Nucleus accumbens (tissue), 56 donors: ENCODE measurements at regions not wholly inside any gene's neighbourhood (a gene's known extent, or its start where the extent isn't known, plus 50 kb on each side); places are given as distances from the start of the nearest gene placed in this dataset.

Experiments used
- DNase-seq, 56 donors: peaks; one replicate each; lab custom pipeline; 2025; lab: John Stamatoyannopoulos, UW

DNA sequence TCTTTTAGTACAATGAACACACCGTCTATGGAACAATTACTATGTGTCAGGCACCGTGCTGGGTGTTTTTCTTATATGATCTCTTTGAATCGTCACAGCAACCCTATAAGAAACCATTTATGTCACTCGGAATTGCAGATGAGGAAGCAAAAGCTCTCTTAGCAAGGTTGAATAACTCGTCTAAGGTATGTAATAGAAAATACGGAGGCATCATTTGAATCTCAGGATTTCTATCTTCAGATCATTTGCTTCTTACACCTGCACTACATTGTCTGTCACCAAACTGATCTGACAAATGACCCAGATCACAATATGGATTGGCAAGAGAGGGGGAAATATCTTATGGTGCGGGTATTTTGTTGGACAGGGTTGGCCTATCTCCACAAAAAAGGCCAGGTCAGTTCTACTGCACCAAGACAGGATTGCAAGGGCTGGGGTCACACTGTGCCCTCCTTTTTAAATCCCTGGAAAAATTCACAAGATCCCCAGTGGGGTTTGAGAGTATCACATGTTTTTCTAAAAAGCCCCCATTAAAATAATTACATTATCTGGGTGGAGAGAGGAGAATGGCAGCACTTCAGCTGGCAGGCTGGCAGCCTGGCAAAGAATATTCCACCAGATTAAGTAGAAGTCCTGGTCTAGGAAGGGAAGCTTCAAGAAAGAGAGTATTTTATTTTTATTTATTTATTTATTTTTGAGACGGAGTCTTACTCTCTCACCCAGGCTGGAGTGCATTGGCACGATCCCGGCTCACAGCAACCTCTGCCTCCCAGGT, 110.7 kb upstream of the CLMP start:
- no peak for DNase-seq

DNA sequence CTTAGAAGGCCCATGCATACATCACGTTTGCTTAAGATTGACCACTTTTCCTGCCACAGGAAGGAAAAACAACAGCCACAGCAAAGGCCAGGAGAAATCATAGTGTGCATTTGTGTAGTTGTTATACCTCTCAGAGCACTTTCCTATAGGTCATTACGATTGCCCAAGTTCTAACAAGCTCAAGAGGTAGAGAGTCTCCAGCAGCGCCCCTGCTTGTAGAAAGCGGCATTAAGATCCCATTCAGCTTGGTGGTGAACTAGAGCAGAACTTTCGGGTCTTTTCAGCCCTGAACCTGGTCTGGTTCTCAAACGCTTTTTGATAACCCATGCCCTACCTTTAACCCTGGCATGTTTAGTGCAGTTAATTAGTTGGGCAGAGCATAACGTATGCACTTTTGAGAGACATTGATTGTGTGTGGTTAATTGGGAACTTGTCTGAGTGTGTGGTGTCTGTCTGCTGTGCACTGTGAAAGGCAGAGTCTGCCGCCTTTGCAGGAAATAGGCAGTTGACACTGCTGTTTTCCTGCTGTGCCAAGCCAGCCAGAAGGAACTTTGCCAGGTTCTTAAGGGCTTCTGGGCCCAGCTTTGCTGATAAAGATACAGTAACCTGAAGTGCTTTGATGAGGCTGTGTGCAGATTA, 109.9 kb upstream of the CLMP start:
- DNase-seq: no peak

DNA sequence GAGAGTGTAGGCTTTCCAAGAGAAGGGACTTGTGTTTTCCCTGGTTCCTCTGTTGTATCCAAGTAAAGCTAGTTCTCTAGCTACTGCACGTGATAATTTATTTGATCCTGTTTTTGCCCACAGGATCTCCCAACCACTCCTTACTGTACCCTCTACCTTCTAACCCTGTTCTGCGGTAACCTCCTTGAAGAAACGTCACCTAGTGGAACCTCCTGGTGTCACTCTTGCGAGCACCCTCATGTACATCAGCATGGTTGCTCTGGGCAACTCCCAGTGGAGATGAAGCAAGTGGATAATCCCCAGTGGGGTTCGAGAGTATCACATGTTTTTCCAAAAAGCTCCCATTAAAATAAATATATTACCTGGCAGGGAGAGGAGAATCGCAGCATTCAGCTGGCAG, 108.9 kb upstream of the CLMP start:
- DNase-seq: no peak

DNA sequence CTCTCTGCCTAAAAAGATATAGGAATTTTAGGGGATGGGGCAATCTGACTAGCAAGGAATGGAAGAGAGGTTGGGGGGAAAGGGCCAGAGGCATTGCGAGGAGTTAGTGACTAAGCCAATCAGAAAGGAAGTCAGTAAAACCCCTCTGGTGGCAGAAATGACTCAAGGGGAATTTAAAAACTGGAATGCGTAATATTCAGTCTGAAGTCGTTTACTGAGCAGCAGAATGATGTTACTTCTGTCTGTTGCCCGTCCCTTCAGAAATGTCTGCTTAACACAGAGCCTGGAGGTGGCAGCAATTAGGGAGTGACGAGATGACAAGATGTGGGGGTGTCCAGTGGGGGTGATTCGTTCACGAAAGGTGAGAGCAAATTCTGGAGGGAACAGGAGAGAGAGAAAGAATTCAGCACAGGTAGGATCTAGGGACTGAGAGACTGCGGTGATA, 107.7 kb upstream of the CLMP start:
- DNase-seq: peak in 30 of 56 donors; percentile 7 to 81 (median 42)

DNA sequence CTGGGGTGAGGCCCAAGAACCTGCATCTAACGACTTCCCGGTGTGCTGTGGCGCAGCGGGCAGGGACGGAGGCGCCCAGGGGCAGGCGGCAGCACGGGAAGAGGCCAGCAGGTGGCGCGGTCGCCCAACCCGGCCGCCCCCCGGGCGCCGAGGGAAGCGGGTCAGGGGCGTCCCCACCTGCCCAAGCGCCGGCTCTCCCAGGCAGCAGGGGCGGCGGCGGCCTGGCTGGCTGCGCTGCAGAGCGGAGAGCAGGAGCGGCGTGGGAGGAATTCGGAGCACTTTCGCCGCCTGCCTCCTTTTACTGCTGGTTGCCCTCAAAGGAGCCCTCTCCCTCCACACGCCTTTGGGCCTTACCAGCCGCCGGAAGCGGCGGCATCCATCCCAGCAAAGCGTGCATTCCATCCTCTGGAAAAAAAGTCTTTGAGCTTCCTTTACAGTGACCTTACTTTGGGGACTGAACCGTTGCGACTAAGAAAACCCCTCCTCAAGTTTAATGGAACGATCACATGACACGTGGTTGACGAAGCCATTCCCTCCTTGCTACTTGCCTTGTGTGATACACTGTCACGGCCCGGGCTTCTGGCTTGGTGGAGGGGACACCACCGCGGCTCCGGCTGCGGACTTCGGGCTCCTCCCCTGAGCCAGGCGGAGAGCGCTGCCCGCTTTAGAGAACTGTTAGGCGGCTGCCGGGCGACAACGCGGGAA, 106.8 kb upstream of the CLMP start:
- DNase-seq: peak in 40 of 56 donors; percentile 9 to 77 (median 34)

DNA sequence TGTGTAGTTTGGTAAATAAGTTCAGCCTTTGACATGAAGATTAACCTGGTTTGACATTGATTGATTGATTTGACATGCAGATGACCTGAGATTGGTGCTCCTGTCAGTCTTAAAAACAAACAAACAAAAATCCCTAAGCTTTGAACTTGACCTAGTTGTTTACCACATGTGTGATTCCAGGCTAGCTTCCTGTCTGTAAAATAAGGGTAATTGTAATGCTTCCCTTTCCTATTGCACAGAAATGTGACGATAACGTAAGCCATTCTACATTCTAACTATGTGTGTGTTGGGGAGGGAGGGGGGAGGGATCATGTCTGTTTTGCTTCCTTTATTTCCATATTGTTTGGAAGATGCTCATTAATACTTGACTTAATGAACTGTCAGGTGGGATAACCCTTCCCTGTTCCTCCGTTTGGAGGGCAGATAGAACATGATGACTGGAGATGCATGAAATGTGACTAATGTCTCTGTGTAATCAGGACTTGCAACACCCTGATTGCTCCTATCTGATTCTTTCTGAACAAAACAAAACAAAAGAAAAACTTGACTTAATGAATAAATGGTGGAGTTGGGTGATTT, 106.1 kb upstream of the CLMP start:
- DNase-seq: no peak

DNA sequence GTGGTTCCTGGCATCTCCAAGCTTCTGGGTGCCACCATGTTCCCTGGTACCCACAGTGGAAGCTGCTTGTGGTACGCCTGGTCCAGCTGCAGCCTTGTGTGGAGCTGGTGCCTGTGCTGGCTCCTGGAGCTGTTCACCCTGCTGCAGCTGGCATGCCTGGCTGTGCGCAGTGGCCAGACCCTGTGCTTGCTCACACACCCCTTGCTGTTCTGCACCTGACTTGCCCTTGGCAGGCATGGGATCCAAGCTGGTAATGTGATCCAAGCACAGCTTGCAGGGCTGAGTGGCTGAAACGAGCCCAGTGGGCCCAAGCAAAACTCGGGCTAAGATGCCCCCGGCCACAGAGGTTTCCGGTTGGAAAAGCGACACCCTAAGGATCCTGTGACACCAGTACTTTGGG, 104.7 kb upstream of the CLMP start:
- no peak for DNase-seq

DNA sequence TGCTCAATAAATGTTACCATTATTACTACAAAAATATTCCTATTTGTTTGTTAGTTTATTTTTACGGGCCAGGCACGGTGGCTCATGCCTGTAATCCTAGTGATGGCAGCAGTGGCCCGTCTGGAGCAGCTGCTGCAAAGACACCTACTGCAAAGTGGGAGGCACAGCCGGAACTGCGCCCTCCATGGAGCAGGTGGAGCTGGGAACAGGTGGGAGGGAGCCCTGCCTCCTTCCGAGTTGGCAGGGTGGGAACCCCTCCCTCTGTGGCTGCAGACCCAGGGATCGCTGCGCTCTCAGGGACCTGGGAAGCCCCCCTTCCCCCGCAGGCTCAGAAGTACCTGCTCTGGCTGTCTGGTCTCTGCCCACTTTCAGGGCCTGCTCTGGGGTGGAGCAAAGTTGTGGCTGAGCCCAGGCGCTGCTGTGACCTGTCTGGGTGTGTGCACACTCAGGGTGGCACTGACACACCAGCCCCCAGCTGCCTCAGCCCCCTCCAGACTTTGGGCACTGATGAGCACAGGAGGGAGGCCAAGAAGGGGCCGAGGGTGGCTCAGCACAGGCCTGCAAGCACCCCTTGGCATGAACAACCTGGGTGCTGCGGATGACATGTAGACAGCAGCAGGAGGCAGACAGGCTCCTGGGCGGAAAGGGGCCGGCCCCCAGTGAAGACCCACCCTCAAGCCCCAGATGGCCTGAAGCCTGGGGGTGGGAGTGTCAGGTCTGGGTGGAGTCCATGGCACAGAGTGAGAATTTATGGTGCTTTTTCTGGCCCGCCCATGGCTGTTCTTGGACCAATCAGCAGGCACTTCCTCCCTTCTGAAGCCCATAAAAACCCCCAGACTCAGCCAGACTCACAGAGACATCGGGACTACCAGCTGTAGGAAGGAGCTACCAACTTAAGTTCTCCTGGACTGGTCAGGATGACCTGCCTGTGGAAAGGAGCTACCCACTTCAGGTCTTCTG, 103.7 kb upstream of the CLMP start:
- DNase-seq: peak in 13 of 56 donors; percentile 4 to 56 (median 20)

DNA sequence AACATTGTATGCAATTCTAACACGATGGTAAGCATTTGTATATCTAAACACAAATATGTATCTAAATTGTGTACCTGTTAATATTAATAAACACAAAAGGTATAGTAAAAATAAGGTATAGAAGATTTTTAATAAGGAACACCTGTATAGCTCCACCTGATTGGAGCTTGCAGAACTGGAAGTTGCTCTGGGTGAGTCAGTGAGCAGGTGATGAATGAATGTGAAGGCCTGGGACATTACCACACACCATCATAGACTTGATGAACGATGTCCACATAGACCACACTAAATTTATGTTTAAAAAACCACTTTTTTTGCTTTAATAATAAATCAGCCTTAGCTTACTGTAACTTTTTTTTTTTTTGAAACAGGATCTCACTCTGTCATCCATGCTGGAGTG, 97.6 kb upstream of the CLMP start:
- DNase-seq: no peak

DNA sequence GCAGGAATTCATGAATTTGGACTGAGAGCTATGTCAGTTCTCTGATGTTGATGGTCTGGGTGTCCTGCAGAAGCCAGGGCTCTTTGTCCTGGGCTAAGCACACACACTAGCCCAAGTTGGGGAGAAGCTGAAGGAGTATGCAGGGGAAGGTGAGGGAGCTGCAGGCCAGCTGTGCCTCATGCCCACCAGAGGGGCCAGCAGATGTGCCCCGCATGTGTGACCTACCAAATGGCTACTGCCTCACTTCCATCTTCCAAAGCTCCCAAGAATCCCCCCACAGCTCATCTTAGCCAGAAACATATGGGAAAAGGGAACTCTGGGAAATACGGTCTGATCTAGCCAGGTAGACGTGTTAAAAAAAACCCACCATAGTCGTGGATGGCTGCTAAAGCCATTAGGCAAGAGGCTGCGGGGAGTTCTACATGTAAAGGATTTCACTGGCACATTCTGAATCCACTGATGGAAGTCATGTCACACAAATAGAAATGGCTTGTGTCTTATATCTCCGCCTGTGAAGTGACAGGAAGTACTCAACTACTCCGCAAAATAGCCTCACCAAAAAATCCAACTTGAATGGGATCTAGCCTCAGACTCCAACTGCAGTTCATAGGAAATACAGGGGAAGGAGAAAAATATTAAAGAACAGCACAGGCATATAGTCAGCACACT, 96.3 kb upstream of the CLMP start:
- DNase-seq: no peak

DNA sequence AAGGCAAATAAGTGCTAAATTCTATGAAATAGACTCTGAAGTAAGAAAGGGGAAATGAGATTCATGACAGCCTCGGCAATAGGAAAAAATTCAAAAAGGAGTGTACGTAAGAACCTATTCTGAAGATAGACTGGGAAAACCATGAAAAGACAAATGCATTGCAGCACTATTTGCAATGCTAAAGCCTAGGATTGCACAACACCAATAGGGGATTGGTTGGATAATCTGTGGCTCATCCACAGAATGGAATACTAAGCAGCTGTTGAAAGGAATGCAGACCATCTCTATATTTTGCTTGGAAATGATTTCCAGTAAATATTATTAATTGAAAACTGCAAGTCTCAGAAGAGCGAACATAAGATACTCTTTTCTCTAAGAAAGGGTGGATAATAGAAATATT, 91.7 kb upstream of the CLMP start:
- DNase-seq: no peak

DNA sequence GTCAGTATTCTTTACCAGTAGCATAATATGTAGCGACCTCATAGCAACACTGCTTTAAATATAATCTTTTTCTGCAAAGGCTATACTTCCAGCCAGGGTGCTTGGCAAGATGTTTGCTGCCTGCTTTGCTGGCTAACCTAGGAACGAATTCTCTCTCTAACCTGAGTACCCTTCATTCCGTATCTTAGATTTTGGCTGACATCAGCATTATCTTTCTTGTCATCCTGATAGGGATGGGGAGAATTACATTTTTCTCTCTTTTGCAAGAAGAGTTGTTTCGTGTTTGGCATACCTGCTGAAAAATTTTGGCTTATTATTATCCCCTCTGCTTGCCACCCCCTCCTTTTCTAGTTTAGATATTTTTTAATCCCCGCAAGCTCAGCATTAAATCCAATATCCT, 91.2 kb upstream of the CLMP start:
- no peak for DNase-seq

DNA sequence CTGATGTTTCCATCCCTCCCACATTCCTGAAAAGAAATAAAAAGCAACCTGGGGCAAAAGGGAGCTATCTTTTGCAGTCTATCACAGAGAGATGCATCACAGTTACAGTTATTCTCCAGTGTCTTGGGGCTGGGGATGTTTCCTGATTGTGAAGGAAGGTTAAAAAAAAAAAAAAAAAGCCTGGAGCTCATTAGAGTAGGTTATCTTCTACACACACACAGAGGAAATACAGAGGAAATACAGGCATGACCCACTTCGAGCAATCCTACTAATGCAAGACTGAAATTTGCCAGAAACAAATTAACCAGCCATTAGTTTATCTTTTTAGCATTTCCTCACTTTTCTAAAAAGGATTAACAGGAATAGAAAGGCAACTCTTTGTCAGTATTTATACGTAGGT, 89.4 kb upstream of the CLMP start:
- no peak for DNase-seq

DNA sequence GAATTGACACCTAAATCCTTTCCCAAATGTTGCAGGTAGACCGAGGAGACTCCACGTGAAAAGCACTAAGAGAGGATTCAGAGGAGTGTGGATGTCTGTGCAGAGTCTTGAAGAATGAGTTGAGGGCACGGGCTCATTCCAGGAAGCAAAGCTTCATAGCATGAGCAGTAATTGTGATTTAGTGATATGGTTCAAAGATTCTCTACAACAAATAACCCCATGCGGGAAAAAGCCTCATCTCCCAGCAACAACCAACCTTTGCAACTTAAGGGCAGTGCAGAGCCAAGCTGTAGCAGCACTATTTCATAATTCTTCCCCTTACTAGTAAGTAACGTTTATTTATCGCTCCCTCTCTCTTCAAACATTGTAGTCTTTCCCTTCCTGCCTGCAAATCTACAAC, 87.5 kb upstream of the CLMP start:
- no peak for DNase-seq

DNA sequence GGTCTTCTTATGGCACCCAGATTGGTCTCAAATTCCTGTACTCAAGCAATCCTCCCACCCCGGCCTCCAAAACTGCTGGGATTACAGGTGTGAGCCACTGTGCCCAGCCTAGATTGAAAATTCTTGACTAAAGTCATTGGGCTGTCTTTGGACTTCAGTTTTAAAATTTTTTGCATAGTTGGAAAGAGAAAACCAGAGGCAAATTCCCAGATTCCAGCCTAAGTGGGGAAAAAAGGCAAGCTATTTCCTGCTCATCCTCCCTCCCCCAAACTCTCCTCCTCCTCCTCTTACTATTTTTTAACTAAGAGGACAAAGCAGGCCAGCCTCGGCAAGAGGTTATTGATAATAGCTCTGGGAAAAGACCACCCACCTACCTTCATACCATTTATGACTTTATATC, 78.6 kb upstream of the CLMP start:
- no peak for DNase-seq

DNA sequence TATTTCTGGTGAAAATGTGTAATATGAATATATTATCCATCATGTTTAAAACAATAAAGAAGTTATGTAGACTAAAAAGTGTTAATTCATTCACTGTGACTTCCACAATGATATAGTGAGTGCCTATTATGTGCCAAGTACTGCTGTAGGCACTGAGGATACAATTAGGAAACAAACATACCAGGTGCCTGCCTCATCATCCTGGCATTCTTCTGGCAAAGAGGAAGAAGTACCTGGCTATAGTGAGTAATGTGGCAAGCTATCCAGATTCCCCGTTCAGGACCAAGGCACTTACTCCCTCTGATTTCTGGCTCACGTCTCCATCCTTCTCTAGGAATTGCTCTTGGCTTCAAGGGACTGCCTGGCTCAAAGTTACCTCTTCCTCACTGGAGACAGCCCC, 77.5 kb upstream of the CLMP start:
- DNase-seq: no peak

DNA sequence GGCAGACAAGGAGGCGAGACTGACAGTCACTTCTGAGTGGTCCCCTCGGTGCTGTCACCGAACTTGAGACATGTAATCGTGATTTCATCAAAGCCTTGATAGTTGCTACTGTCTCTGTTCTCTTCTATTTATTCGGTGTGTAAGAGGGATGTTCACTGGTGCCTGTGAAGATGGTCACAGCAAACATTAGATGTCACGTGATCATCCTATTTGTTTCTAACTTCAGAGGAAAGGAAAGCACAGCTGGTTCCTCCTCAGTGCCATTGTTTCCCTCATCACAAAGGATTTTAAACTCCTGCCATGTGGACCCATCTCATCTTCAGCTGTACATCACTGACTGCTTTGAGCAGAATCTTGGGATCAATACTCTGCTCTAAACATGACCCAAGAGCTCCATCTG, 73.1 kb upstream of the CLMP start:
- DNase-seq: no peak

DNA sequence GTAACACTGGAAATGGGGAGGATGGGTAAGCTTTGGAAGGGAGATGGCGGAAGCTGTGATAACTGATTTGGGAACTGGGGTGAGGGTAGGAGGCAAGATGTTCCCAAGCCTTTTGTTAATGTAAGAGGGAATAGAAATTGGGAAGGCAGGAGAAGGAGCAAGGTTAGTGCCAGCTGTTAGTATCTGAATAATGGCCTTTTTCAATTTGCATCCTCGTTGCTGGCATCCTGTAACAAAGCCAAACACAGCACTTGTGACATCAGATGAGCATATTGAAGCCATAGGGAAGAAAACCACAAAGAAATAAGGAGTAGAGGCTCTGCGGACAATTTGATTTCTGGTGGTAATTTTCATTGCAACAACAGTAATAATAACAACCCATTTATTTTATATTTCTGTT, 70.9 kb upstream of the CLMP start:
- no peak for DNase-seq

DNA sequence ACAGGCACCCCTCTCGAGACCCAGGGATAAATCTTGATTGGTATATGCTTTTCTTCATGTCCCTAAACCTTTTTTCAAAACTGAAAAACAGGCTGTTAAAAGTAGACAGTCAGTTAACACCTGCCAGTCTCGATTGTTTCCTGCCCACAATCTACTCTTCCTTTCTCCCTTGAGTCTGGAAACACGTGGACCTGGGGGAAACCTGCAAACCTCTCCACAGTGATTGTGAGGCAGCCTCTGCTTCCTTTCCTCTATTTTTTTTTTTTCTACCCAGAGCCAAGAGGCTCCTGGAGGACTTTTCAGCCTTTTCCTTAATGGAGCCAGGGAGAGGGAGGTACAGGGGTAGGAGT, 69.4 kb upstream of the CLMP start:
- no peak for DNase-seq
